Upper lobe of left lung (tissue), 4 donors: ENCODE measurements at regions not wholly inside any gene's neighbourhood (a gene's known extent, or its start where the extent isn't known, plus 50 kb on each side); places are given as distances from the start of the nearest gene placed in this dataset.

Source experiments
- EP300 ChIP-seq, 4 donors: sonication (generic); formaldehyde crosslinking; IDR thresholded peaks; one replicate each; pipeline ENCODE4 v1.5.1; 2017; ENCODE audit warnings: antibody characterized with exemption in 4 of 4, control low read depth in 2 of 4
- POLR2A ChIP-seq, 4 donors: fragments of 450-650 bp; IDR thresholded peaks; one replicate each; pipeline ENCODE4 v1.5.1; 2016 to 2017; ENCODE audit warnings: antibody characterized with exemption in 4 of 4, mild to moderate bottlenecking in 2 of 4
- POLR2AphosphoS5 ChIP-seq, 2 donors: sonication (generic); formaldehyde crosslinking; IDR thresholded peaks; one replicate each; pipeline ENCODE4 v1.5.1; 2017; ENCODE audit warnings: antibody characterized with exemption in 2 of 2
- TF ChIP-seq, protein P1 (sequence below), 6 experiments: fragments of 450-650 bp in 4 of 6; fragments of 200-600 bp in 2 of 6; sonication (generic) in 2 of 6; IDR thresholded peaks; one replicate each; pipeline ENCODE4 v1.5.1; 2016 to 2019; ENCODE audit warnings: antibody characterized with exemption in 6 of 6

DNA sequence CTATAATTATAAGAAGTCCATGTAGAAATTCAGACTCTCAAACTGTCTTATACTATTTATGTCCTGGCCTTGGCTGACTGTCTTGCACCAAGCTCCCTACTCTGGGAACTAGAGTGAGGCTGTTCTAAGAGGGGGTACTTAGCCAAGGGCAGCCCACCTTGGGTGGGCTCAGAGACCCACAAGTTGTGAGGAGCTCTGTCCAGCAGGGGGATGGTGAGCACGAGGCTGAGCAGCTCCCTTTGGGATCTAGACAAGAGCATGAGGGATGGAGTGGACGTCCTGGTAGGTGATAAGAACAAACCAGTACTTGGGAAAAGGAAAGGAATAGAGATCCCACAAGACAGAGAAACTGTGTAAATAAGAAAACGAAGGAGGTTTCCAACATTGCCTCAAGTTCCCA lies 127.1 kb upstream of the SLC44A3 start:
- TF ChIP-seq, protein P1, sequence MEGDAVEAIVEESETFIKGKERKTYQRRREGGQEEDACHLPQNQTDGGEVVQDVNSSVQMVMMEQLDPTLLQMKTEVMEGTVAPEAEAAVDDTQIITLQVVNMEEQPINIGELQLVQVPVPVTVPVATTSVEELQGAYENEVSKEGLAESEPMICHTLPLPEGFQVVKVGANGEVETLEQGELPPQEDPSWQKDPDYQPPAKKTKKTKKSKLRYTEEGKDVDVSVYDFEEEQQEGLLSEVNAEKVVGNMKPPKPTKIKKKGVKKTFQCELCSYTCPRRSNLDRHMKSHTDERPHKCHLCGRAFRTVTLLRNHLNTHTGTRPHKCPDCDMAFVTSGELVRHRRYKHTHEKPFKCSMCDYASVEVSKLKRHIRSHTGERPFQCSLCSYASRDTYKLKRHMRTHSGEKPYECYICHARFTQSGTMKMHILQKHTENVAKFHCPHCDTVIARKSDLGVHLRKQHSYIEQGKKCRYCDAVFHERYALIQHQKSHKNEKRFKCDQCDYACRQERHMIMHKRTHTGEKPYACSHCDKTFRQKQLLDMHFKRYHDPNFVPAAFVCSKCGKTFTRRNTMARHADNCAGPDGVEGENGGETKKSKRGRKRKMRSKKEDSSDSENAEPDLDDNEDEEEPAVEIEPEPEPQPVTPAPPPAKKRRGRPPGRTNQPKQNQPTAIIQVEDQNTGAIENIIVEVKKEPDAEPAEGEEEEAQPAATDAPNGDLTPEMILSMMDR (IDR thresholded peaks at IDR 0.05), result no peak
- TF ChIP-seq EP300 (IDR thresholded peaks at IDR 0.05), result no peak
- no peak for TF ChIP-seq POLR2AphosphoS5 (IDR thresholded peaks at IDR 0.05)
- no peak for TF ChIP-seq POLR2A (IDR thresholded peaks at IDR 0.05)
